ENCODE measurements at regions not wholly inside any gene's neighbourhood (a gene's known extent, or its start where the extent isn't known, plus 50 kb on each side); places are given as distances from the start of the nearest gene placed in this dataset.

DNA sequence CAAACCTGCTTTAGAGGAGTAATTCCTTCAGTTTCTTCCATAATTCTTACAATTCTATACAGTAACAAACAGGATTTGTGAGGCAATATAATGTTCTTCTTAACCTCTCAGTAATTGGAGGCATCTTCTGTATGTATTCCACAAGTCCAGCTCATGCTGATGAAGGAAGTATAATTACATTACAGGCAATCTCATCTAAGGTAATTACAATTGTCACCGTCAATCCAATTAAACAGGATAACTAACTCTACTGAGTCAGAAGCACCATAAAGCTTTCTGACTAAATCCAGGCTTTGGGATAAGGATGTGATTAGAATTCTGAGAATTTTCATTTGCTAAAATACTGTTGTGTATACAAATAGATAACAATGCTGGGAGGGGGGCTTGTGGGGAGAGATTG, 115.2 kb upstream of the SEMA6D start:
- FAIRE-seq (peak; percentile 96), DNase-seq (ENCODE audit: insufficient read length, low spot score) (no peak)
- TF ChIP-seq, protein P1, sequence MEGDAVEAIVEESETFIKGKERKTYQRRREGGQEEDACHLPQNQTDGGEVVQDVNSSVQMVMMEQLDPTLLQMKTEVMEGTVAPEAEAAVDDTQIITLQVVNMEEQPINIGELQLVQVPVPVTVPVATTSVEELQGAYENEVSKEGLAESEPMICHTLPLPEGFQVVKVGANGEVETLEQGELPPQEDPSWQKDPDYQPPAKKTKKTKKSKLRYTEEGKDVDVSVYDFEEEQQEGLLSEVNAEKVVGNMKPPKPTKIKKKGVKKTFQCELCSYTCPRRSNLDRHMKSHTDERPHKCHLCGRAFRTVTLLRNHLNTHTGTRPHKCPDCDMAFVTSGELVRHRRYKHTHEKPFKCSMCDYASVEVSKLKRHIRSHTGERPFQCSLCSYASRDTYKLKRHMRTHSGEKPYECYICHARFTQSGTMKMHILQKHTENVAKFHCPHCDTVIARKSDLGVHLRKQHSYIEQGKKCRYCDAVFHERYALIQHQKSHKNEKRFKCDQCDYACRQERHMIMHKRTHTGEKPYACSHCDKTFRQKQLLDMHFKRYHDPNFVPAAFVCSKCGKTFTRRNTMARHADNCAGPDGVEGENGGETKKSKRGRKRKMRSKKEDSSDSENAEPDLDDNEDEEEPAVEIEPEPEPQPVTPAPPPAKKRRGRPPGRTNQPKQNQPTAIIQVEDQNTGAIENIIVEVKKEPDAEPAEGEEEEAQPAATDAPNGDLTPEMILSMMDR (IDR thresholded peaks at IDR 0.05; ENCODE audit: insufficient read depth, missing control alignments), result no peak

DNA sequence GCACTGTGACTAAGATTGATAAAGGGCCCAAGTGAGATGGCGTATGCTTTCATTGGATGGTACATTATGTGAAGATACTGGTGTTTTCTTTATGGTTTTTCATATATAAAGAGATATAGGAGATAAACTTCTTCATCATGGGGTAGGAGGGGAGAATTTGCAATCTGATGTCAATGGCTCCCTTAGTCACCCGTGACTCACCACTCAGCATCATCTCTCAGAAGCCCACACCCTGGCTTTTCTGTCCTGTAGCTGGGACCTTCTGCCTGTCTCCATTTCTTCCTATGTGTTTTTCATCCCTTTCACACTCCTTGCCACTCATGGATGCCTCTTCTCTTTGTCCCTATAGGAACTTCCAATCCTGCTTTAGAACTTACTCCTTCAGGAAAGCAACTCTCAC, 114.3 kb upstream of the SEMA6D start:
- no peak for DNase-seq (ENCODE audit: insufficient read length, low spot score)
- FAIRE-seq, result no peak
- TF ChIP-seq, protein P1 (IDR thresholded peaks at IDR 0.05; ENCODE audit: insufficient read depth, missing control alignments), result no peak

DNA sequence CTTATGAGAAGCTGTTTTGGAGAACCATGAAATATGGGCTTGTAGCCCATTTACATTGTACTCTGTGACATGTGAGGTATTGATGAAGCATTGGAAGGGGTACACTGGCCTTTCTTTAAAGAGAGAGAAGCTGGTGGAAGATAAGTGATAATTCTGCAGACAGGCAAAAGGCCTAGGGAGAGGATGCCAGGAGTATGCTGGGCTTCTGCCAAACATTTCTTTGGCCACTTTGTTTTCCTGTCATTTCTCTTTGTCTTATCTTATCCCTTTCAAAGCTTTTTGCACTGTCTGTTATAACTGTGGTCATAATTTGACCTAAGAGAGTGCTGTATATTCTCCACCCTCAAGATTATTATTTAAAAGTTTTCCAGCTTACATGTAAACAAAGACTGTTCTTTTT, 109.6 kb upstream of the SEMA6D start:
- no peak for FAIRE-seq
- no peak for DNase-seq (ENCODE audit: insufficient read length, low spot score)
- TF ChIP-seq, protein P1 (IDR thresholded peaks at IDR 0.05; ENCODE audit: insufficient read depth, missing control alignments), result no peak

DNA sequence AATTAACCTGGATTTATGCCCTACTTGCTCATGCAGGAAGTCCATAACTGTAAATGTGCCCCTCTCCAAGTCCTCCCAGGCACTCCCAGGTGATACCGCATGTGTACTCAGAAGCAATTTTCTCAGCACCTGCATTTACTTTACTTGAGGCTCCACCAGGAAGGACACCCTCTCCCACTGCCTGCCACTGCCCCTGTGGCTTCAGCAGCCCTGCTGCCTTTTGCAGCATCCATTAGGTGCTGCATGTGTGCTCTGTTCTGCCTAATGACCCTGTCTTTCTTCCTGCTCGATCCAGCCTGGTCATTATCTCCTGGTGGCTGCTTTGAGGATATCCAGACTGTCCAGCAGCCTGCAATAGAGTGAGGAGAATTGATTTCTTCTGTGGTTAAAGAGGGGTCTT, 107.6 kb upstream of the SEMA6D start:
- FAIRE-seq (no peak), DNase-seq (ENCODE audit: insufficient read length, low spot score) (no peak)
- TF ChIP-seq, protein P1 (IDR thresholded peaks at IDR 0.05; ENCODE audit: insufficient read depth, missing control alignments), result no peak

DNA sequence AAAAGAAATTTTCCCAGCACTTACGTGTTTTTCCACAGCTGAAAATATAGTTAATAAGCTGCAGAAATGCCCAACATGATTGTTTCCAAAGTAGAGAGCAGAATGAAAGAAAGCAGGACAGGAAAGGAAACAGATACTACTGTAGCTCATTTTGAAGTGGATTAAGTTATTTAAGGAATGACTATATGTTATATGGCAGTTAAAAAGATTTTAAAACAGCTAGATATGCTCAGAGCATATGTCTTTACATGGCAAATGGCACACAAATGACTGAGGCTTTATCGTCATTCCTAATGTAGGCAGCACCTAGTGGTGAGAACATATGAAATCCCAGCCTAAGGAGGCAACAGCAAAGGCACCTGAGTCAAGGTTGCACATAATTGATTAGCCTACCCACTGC, 106.6 kb upstream of the SEMA6D start:
- DNase-seq (ENCODE audit: insufficient read length, low spot score), result no peak
- TF ChIP-seq, protein P1 (IDR thresholded peaks at IDR 0.05; ENCODE audit: insufficient read depth, missing control alignments), result no peak
- FAIRE-seq, result no peak

DNA sequence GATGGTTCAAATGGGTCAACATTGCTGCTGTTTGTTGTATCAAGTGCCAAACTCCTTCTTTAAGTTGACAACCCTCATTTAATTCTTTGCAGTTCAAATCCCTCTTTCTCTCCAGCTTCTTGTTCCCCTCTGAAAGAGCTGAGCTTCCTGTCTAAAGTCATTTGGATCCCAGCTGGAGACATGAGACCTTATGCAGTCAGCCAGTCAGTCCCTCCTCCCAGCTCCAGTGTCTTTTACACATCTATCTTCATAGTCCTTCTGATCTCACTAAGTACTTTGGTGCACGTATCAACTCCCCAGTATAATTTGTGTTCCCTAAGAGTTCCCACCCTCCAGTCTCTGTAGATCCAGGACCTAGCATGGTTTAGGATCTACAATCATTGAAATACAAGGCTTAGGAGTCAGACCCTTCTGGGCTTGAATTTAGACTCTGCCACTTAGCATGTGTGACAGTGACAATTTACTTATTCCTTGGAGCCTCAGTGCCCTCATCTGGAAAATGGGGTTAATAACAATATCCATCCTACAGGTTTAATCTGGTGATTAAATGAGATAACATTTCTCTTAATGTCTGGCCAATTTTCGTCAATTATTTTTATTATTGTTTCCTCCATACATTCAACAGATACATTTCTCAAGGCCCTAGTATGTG, 102.8 kb upstream of the SEMA6D start:
- DNase-seq (ENCODE audit: insufficient read length, low spot score) (no peak), FAIRE-seq (no peak)
- TF ChIP-seq, protein P1 (IDR thresholded peaks at IDR 0.05; ENCODE audit: insufficient read depth, missing control alignments), result no peak

DNA sequence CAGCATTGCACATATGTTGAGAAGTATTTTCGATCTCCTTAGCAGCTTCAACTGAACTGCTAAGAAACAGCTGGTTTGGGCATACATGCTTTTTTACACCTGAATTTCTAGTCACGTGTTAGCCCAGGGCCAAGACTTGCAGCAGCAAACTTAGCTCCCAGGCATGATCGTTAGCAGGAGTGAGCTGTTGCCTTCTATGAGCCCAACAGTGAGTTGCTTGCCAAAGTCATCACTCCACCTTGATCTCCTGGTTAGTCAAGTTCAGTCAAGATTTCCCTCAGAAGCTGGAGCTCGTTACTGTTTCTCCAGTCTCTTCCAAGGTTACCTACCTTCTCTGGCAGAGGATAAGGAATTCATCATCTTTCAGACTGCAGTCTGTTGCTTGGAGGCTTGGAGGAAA, 100.4 kb upstream of the SEMA6D start:
- DNase-seq (ENCODE audit: insufficient read length, low spot score) (no peak), FAIRE-seq (no peak)
- TF ChIP-seq, protein P1 (IDR thresholded peaks at IDR 0.05; ENCODE audit: insufficient read depth, missing control alignments), result no peak

All from D721Med (cell line).